Keratinocyte (primary cell): ENCODE measurements at regions not wholly inside any gene's neighbourhood (a gene's known extent, or its start where the extent isn't known, plus 50 kb on each side); places are given as distances from the start of the nearest gene placed in this dataset.

Source experiments
- DNase-seq: peaks from one replicate; pipeline ENCODE4 v3.0.0-alpha.2; 2011; ENCODE audit warnings: low read depth, missing footprints, low spot score
- FAIRE-seq: peaks from 2 replicates; lab custom pipeline; 2011; peaks lifted over from hg19 to GRCh38; lab: Jason Lieb, UNC
- H2AFZ ChIP-seq: 2 replicates; pipeline ENCODE4 v1.6.0; 2012; ENCODE audit warnings: low read length, control low read depth, inconsistent platforms; ENCODE audit not compliant: control insufficient read depth
- H3K27ac ChIP-seq: 2 replicates; pipeline ENCODE4 v1.5.1; 2011; ENCODE audit warnings: low read length; ENCODE audit not compliant: control insufficient read depth, insufficient read depth
- H3K27me3 ChIP-seq: 3 replicates; pipeline ENCODE4 v1.6.0; 2011; ENCODE audit warnings: low read length; ENCODE audit not compliant: control insufficient read depth, insufficient read depth; ENCODE audit errors: extremely low read depth
- H3K36me3 ChIP-seq, 2 experiments: 2 replicates in 1 of 2; 3 replicates in 1 of 2; pipeline ENCODE4 v1.5.1; 2011; ENCODE audit warnings: low read length in 2 of 2, mild to moderate bottlenecking in 1 of 2; ENCODE audit not compliant: control insufficient read depth in 2 of 2, insufficient read depth in 2 of 2; ENCODE audit errors: extremely low read depth in 1 of 2
- H3K4me1 ChIP-seq: 3 replicates; pipeline ENCODE4 v1.5.1; 2011; ENCODE audit warnings: low read length; ENCODE audit not compliant: control insufficient read depth, insufficient read depth; ENCODE audit errors: extremely low read depth
- H3K4me2 ChIP-seq: 3 replicates; pipeline ENCODE4 v1.6.0; 2011; ENCODE audit warnings: low read depth, low read length; ENCODE audit not compliant: control insufficient read depth, insufficient read depth; ENCODE audit errors: extremely low read depth
- H3K4me3 ChIP-seq, 3 experiments: fragments of 200-600 bp in 1 of 3; sonication (generic) in 1 of 3; 2 replicates in 2 of 3; 3 replicates in 1 of 3; pipeline ENCODE4 v1.5.1; 2011 to 2016; ENCODE audit warnings: low read length in 3 of 3, mild to moderate bottlenecking in 3 of 3, control low read depth in 2 of 3, inconsistent platforms in 1 of 3, low read depth in 1 of 3, mixed read lengths in 1 of 3, mixed run types in 1 of 3, moderate library complexity in 1 of 3; ENCODE audit not compliant: control insufficient read depth in 2 of 3, insufficient read depth in 2 of 3; ENCODE audit errors: extremely low read depth in 1 of 3
- H3K79me2 ChIP-seq: 2 replicates; pipeline ENCODE4 v1.6.0; 2012; ENCODE audit warnings: low read length; ENCODE audit not compliant: control insufficient read depth, insufficient read depth
- H3K9ac ChIP-seq: 3 replicates; pipeline ENCODE4 v1.6.0; 2011; ENCODE audit warnings: low read length; ENCODE audit not compliant: control insufficient read depth, insufficient read depth; ENCODE audit errors: extremely low read depth
- H3K9me1 ChIP-seq: 3 replicates; pipeline ENCODE4 v1.6.0; 2011; ENCODE audit warnings: low read length; ENCODE audit not compliant: control insufficient read depth, insufficient read depth; ENCODE audit errors: extremely low read depth
- H3K9me3 ChIP-seq: 2 replicates; pipeline ENCODE4 v1.5.1; 2012; ENCODE audit warnings: low read depth, low read length; ENCODE audit not compliant: control insufficient read depth
- H4K20me1 ChIP-seq: 3 replicates; pipeline ENCODE4 v1.6.0; 2011; ENCODE audit warnings: low read length; ENCODE audit not compliant: control insufficient read depth, insufficient read depth; ENCODE audit errors: extremely low read depth
- CTCF ChIP-seq, 3 experiments: IDR thresholded peaks in 1 of 3; conservative IDR thresholded peaks in 1 of 3; optimal IDR thresholded peaks in 1 of 3; 2 replicates in 2 of 3; 3 replicates in 1 of 3; pipeline versions ENCODE3 to v1.5.1; 2011; ENCODE audit warnings: low read length in 3 of 3, mild to moderate bottlenecking in 3 of 3, moderate library complexity in 2 of 3, control low read depth in 1 of 3, inconsistent platforms in 1 of 3; ENCODE audit not compliant: insufficient read depth in 2 of 3; ENCODE audit errors: extremely low read depth in 1 of 3
- EZH2 ChIP-seq: IDR thresholded peaks from one replicate; pipeline ENCODE4 v1.6.1; 2012; ENCODE audit warnings: inconsistent platforms, mild to moderate bottlenecking, low read length, moderate library complexity
- dilution Hi-C: fragments of 300-500 bp; cut with MboI; formaldehyde crosslinking; loops from one replicate; pipeline ENCODE4 v1.7.0; 2020; ENCODE audit warnings: low sequenced_read_pairs; ENCODE audit not compliant: extremely low pct_ligation_motif_present

- no peak overlapping the region for H3K27ac ChIP-seq
- no peak for DNase-seq
- no peak overlapping the region for H3K4me2 ChIP-seq
- H2AFZ ChIP-seq, result no peak overlapping the region
- no peak overlapping the region for H3K9ac ChIP-seq
- no peaks in the 10 kb centered on the region for H3K4me1 ChIP-seq
- no peaks in the 10 kb centered on the region for H3K36me3 ChIP-seq
- H4K20me1 ChIP-seq, result no peaks in the 10 kb centered on the region
- H3K4me3 ChIP-seq, result no peak overlapping the region
- no peaks in the 10 kb centered on the region for H3K79me2 ChIP-seq
- H3K9me1 ChIP-seq, result no peaks in the 10 kb centered on the region
- H3K9me3 ChIP-seq, result no peaks in the 10 kb centered on the region
- FAIRE-seq, result no peak
- H3K27me3 ChIP-seq, result peaks cover 6% of the 10 kb centered on the region
- no peak for TF ChIP-seq CTCF (optimal IDR thresholded peaks at IDR 0.05 in 1 of 3, IDR thresholded peaks at IDR 0.05 in 1 of 3, conservative IDR thresholded peaks at IDR 0.05 in 1 of 3; ENCODE audit: extremely low read depth in 1 of 3, insufficient read depth in 2 of 3, low read length in 3 of 3)
- TF ChIP-seq EZH2, result no peak
- dilution Hi-C loops, result no loop called here
Measured at GRCh38 chr1:38500891-38501290, 358.7 kb downstream of the RRAGC start.

GRCh38 chr1:38500352-38500751 is 359.2 kb downstream of the RRAGC start:
- peaks cover 6% of the 10 kb centered on the region for H3K27me3 ChIP-seq
- no peaks in the 10 kb centered on the region for H3K9me1 ChIP-seq
- DNase-seq (no peak), FAIRE-seq (peak; percentile 17)
- H3K9ac ChIP-seq, result no peak overlapping the region
- no peak overlapping the region for H3K27ac ChIP-seq
- H3K79me2 ChIP-seq, result no peaks in the 10 kb centered on the region
- H3K36me3 ChIP-seq, result no peaks in the 10 kb centered on the region
- no peaks in the 10 kb centered on the region for H4K20me1 ChIP-seq
- no peaks in the 10 kb centered on the region for H3K9me3 ChIP-seq
- no peak overlapping the region for H2AFZ ChIP-seq
- TF ChIP-seq CTCF (optimal IDR thresholded peaks at IDR 0.05 in 1 of 3, IDR thresholded peaks at IDR 0.05 in 1 of 3, conservative IDR thresholded peaks at IDR 0.05 in 1 of 3; ENCODE audit: extremely low read depth in 1 of 3, insufficient read depth in 2 of 3, low read length in 3 of 3) (peak; percentile 53 to 71 (median 69)), EZH2 (no peak)
- H3K4me2 ChIP-seq, result no peak overlapping the region
- no peak overlapping the region for H3K4me3 ChIP-seq
- no peaks in the 10 kb centered on the region for H3K4me1 ChIP-seq
- dilution Hi-C loops, result no loop called here
